ENCODE measurements at regions not wholly inside any gene's neighbourhood (a gene's known extent, or its start where the extent isn't known, plus 50 kb on each side); places are given as distances from the start of the nearest gene placed in this dataset.

- H3K9me3 ChIP-seq (ENCODE audit: insufficient read depth, low read length) = no peaks in the 10 kb centered on the region
- no peaks in the 10 kb centered on the region for H3K79me2 ChIP-seq (ENCODE audit: low read length)
- H3K27me3 ChIP-seq (ENCODE audit: low read depth, low read length) = no peaks in the 10 kb centered on the region
- H3K9ac ChIP-seq (ENCODE audit: low read length) = no peak overlapping the region
- no peaks in the 10 kb centered on the region for H3K4me1 ChIP-seq (ENCODE audit: low read length)
- TF ChIP-seq EZH2phosphoT487 (IDR thresholded peaks at IDR 0.05; ENCODE audit: low read depth) = no peak
- TF ChIP-seq, protein P1, sequence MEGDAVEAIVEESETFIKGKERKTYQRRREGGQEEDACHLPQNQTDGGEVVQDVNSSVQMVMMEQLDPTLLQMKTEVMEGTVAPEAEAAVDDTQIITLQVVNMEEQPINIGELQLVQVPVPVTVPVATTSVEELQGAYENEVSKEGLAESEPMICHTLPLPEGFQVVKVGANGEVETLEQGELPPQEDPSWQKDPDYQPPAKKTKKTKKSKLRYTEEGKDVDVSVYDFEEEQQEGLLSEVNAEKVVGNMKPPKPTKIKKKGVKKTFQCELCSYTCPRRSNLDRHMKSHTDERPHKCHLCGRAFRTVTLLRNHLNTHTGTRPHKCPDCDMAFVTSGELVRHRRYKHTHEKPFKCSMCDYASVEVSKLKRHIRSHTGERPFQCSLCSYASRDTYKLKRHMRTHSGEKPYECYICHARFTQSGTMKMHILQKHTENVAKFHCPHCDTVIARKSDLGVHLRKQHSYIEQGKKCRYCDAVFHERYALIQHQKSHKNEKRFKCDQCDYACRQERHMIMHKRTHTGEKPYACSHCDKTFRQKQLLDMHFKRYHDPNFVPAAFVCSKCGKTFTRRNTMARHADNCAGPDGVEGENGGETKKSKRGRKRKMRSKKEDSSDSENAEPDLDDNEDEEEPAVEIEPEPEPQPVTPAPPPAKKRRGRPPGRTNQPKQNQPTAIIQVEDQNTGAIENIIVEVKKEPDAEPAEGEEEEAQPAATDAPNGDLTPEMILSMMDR (IDR thresholded peaks at IDR 0.05; ENCODE audit: low read depth, low read length) = no peak
- no peaks in the 10 kb centered on the region for H3K36me3 ChIP-seq (replicated peaks; ENCODE audit: low read depth, low read length)
- no peak overlapping the region for H3K4me2 ChIP-seq (ENCODE audit: low read length)
- H2AFZ ChIP-seq (ENCODE audit: low read depth, low read length) = no peak overlapping the region
- H3K27ac ChIP-seq (ENCODE audit: low read length) = no peak overlapping the region
- no peak overlapping the region for H3K4me3 ChIP-seq (ENCODE audit: low read length)
- H4K20me1 ChIP-seq (ENCODE audit: insufficient read depth, low read length) = no peaks in the 10 kb centered on the region
Observed at GRCh38 chr13:90995614-90996013, 351.9 kb upstream of the MIR17HG start.

DNA sequence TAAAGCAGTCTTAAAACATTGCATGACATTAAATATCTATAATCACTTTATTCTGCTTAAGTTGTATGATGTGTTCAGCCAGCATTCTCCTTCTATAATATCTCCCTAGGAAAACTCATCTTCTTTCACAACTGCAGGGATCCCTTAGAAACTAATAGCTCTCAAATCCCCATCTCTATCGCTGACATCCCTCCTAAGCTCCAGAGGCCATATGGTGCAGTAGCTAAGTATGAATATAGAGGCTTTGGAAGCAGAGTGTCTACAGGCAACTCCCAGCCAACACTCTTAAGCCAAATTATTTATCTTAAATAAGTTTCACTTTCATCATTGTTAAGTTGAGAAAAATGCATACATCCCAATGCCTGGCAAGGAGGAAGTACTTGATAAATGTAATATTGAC lies 349.5 kb upstream of the MIR17HG start:
- no peak overlapping the region for H3K4me2 ChIP-seq (ENCODE audit: low read length)
- TF ChIP-seq EZH2phosphoT487 (IDR thresholded peaks at IDR 0.05; ENCODE audit: low read depth) = no peak
- TF ChIP-seq, protein P1 (IDR thresholded peaks at IDR 0.05; ENCODE audit: low read depth, low read length) = no peak
- no peaks in the 10 kb centered on the region for H3K4me1 ChIP-seq (ENCODE audit: low read length)

GRCh38 chr13:90999401-90999800 lies 348.1 kb upstream of the MIR17HG start:
- no peaks in the 10 kb centered on the region for H3K4me1 ChIP-seq (ENCODE audit: low read length)
- H3K4me3 ChIP-seq (ENCODE audit: low read length) = no peak overlapping the region
- H3K9me3 ChIP-seq (ENCODE audit: insufficient read depth, low read length) = no peaks in the 10 kb centered on the region
- H3K4me2 ChIP-seq (ENCODE audit: low read length) = no peak overlapping the region
- H3K27ac ChIP-seq (ENCODE audit: low read length) = no peak overlapping the region
- no peak overlapping the region for H2AFZ ChIP-seq (ENCODE audit: low read depth, low read length)
- H3K27me3 ChIP-seq (ENCODE audit: low read depth, low read length) = no peaks in the 10 kb centered on the region
- no peaks in the 10 kb centered on the region for H3K36me3 ChIP-seq (replicated peaks; ENCODE audit: low read depth, low read length)
- TF ChIP-seq, protein P1 (IDR thresholded peaks at IDR 0.05; ENCODE audit: low read depth, low read length) = no peak
- TF ChIP-seq EZH2phosphoT487 (IDR thresholded peaks at IDR 0.05; ENCODE audit: low read depth) = no peak
- H4K20me1 ChIP-seq (ENCODE audit: insufficient read depth, low read length) = no peaks in the 10 kb centered on the region
- H3K79me2 ChIP-seq (ENCODE audit: low read length) = no peaks in the 10 kb centered on the region
- no peak overlapping the region for H3K9ac ChIP-seq (ENCODE audit: low read length)

More for the DNA sequence above, 349.5 kb upstream of the MIR17HG start:
- Histone ChIP-seq H3K27ac (ENCODE audit: low read length) (no peak overlapping the region), H3K9me3 (ENCODE audit: insufficient read depth, low read length) (no peaks in the 10 kb centered on the region), H3K36me3 (replicated peaks; ENCODE audit: low read depth, low read length) (no peaks in the 10 kb centered on the region), H3K79me2 (ENCODE audit: low read length) (no peaks in the 10 kb centered on the region), H2AFZ (ENCODE audit: low read depth, low read length) (no peak overlapping the region), H3K4me3 (ENCODE audit: low read length) (no peak overlapping the region), H3K9ac (ENCODE audit: low read length) (no peak overlapping the region), H3K27me3 (ENCODE audit: low read depth, low read length) (no peaks in the 10 kb centered on the region), H4K20me1 (ENCODE audit: insufficient read depth, low read length) (no peaks in the 10 kb centered on the region)

DNA sequence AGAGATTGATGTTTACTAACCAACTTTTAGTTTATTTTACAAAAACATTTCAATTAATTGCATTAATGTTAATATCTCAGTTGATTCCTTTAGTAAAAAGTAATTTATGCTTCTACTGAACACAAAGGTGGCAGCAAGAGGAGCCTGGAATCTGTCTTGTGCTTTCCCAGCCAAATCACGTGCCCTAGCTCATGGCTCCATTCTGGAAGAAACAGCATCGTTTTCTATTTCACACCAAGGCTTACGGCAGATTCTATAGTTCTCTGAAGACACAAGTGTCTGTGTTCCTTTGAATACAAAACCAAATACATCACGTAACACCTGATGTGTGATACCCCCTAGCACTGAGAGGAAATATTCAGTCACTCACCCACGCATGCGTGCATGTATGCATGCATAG lies 346.1 kb upstream of the MIR17HG start:
- Histone ChIP-seq H3K4me3 (ENCODE audit: low read length) (no peak overlapping the region), H3K27ac (ENCODE audit: low read length) (no peak overlapping the region), H3K4me2 (ENCODE audit: low read length) (no peak overlapping the region), H3K4me1 (ENCODE audit: low read length) (no peaks in the 10 kb centered on the region), H3K9me3 (ENCODE audit: insufficient read depth, low read length) (no peaks in the 10 kb centered on the region), H2AFZ (ENCODE audit: low read depth, low read length) (no peak overlapping the region), H3K36me3 (replicated peaks; ENCODE audit: low read depth, low read length) (no peaks in the 10 kb centered on the region), H3K79me2 (ENCODE audit: low read length) (no peaks in the 10 kb centered on the region), H3K9ac (ENCODE audit: low read length) (no peak overlapping the region), H4K20me1 (ENCODE audit: insufficient read depth, low read length) (no peaks in the 10 kb centered on the region), H3K27me3 (ENCODE audit: low read depth, low read length) (no peaks in the 10 kb centered on the region)
- TF ChIP-seq, protein P1 (IDR thresholded peaks at IDR 0.05; ENCODE audit: low read depth, low read length) = no peak
- TF ChIP-seq EZH2phosphoT487 (IDR thresholded peaks at IDR 0.05; ENCODE audit: low read depth) = no peak

Data from OCI-LY3 (cell line).